Gastrocnemius medialis (tissue), 4 donors: ENCODE measurements at regions not wholly inside any gene's neighbourhood (a gene's known extent, or its start where the extent isn't known, plus 50 kb on each side); places are given as distances from the start of the nearest gene placed in this dataset.
"Not testable (repeated sequence)": the region's sequence is repeated elsewhere in the genome, so short reads cannot be mapped to it uniquely, and the experiment has no call there.

Experiments
- POLR2A ChIP-seq, 2 donors: fragments of 450-650 bp; IDR thresholded peaks; one replicate each; pipeline ENCODE4 v1.6.1; 2017; ENCODE audit warnings: antibody characterized with exemption in 2 of 2, mild to moderate bottlenecking in 2 of 2, moderate library complexity in 2 of 2
- TF ChIP-seq, protein P1 (sequence below), 5 experiments: fragments of 450-650 bp in 3 of 5; fragments of 200-600 bp in 2 of 5; sonication (generic) in 2 of 5; IDR thresholded peaks in 4 of 5; conservative IDR thresholded peaks in 1 of 5; 1 replicate in 4 of 5; 2 replicates in 1 of 5; pipeline ENCODE4 v1.5.1; 2016 to 2019; ENCODE audit warnings: antibody characterized with exemption in 5 of 5, mild to moderate bottlenecking in 3 of 5, moderate library complexity in 3 of 5

DNA sequence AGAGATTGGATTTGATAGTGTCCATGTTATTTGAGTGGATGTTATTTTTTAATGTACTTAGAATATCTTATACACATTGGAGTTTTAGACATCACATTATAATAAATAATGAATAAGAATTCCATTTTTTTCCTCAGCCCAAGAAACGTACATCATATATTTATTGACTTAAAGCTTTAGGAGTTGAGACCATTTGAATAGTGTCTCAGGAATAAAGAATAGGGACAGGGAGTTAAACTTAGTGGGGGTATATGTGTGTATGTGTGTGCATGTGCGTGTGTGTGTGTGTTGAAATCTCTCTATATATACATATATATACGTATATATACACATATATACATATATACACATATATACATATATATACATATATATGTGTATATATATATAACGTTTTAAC lies 542.9 kb upstream of the CHD1 start:
- TF ChIP-seq, protein P1, sequence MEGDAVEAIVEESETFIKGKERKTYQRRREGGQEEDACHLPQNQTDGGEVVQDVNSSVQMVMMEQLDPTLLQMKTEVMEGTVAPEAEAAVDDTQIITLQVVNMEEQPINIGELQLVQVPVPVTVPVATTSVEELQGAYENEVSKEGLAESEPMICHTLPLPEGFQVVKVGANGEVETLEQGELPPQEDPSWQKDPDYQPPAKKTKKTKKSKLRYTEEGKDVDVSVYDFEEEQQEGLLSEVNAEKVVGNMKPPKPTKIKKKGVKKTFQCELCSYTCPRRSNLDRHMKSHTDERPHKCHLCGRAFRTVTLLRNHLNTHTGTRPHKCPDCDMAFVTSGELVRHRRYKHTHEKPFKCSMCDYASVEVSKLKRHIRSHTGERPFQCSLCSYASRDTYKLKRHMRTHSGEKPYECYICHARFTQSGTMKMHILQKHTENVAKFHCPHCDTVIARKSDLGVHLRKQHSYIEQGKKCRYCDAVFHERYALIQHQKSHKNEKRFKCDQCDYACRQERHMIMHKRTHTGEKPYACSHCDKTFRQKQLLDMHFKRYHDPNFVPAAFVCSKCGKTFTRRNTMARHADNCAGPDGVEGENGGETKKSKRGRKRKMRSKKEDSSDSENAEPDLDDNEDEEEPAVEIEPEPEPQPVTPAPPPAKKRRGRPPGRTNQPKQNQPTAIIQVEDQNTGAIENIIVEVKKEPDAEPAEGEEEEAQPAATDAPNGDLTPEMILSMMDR (IDR thresholded peaks at IDR 0.05 in 4 of 5, conservative IDR thresholded peaks at IDR 0.05 in 1 of 5): not testable (repeated sequence)
- not testable (repeated sequence) for TF ChIP-seq POLR2A (IDR thresholded peaks at IDR 0.05)
